ENCODE measurements at regions not wholly inside any gene's neighbourhood (a gene's known extent, or its start where the extent isn't known, plus 50 kb on each side); places are given as distances from the start of the nearest gene placed in this dataset.

DNA sequence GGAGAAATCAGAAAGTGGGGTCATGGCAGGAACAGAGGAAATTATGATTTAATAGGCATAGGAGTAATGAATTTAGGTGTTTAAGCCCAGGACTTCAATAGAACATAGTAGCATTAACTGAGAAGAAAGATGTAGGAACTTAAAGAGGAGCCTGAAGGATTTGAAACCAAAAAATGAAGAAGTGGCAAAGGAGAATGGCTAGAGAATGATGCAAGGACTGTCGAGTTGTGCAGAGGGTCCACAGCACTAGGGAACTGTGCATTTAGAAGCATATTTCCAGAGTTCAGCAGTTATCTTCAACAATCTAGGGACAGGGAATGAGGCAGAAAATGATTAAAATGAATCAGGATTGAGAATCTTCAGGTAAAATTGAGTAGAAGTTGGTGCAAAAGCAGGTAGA lies 328.1 kb upstream of the LYPLAL1 start:
- no peak for TF ChIP-seq ADNP (tag; IDR thresholded peaks at IDR 0.05)
- TF ChIP-seq CTCF (IDR thresholded peaks at IDR 0.05 in 2 of 3, conservative IDR thresholded peaks at IDR 0.05 in 1 of 3; ENCODE audit: insufficient read depth in 2 of 3, low read depth in 1 of 3, low read length in 3 of 3): no peak
- no peak for TF ChIP-seq SP2 (IDR thresholded peaks at IDR 0.05; ENCODE audit: extremely low read depth, low read depth, low read length, poor library complexity, severe bottlenecking)
- TF ChIP-seq HNRNPH1 (optimal IDR thresholded peaks at IDR 0.05; ENCODE audit: low read depth, low read length): no peak
- no peak for TF ChIP-seq FOSL1 (tag; conservative IDR thresholded peaks at IDR 0.05)
- no peak for TF ChIP-seq STAT6 (CRISPR knock-in tag; IDR thresholded peaks at IDR 0.05)
- TF ChIP-seq, protein P1, sequence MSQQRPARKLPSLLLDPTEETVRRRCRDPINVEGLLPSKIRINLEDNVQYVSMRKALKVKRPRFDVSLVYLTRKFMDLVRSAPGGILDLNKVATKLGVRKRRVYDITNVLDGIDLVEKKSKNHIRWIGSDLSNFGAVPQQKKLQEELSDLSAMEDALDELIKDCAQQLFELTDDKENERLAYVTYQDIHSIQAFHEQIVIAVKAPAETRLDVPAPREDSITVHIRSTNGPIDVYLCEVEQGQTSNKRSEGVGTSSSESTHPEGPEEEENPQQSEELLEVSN (IDR thresholded peaks at IDR 0.05; ENCODE audit: borderline replicate concordance in 1 of 2, extremely low read depth in 1 of 2, insufficient read depth in 1 of 2, insufficient read length in 1 of 2, low read depth in 1 of 2, low read length in 1 of 2, poor library complexity in 1 of 2, severe bottlenecking in 1 of 2): no peak
- TF ChIP-seq ARID2 (IDR thresholded peaks at IDR 0.05): no peak
- no peak for TF ChIP-seq FOXA1 (IDR thresholded peaks at IDR 0.05; ENCODE audit: borderline replicate concordance)
- TF ChIP-seq, protein P2, sequence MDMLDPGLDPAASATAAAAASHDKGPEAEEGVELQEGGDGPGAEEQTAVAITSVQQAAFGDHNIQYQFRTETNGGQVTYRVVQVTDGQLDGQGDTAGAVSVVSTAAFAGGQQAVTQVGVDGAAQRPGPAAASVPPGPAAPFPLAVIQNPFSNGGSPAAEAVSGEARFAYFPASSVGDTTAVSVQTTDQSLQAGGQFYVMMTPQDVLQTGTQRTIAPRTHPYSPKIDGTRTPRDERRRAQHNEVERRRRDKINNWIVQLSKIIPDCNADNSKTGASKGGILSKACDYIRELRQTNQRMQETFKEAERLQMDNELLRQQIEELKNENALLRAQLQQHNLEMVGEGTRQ (CRISPR knock-in tag; IDR thresholded peaks at IDR 0.05): no peak
